ENCODE measurements at regions not wholly inside any gene's neighbourhood (a gene's known extent, or its start where the extent isn't known, plus 50 kb on each side); places are given as distances from the start of the nearest gene placed in this dataset.

- Histone ChIP-seq H3K4me2 (no peak overlapping the region), H3K4me1 (no peaks in the 10 kb centered on the region), H3K27ac (no peak overlapping the region), H3K9me3 (no peaks in the 10 kb centered on the region), H3K4me3 (no peak overlapping the region)
- ChIA-PET CTCF (no interaction called here), POLR2A (no interaction called here)
- ATAC-seq (no peak), DNase-seq (ENCODE audit: low read depth in 1 of 2, low spot score in 1 of 2) (no peak), FAIRE-seq (no peak)
- TF ChIP-seq EHMT2 (IDR thresholded peaks at IDR 0.05; ENCODE audit: low read depth) = no peak
- TF ChIP-seq RARB (CRISPR knock-in tag; IDR thresholded peaks at IDR 0.05) = no peak
- TF ChIP-seq HMGXB4 (CRISPR knock-in tag; IDR thresholded peaks at IDR 0.05; ENCODE audit: borderline replicate concordance) = no peak
- TF ChIP-seq HOXA7 (CRISPR knock-in tag; IDR thresholded peaks at IDR 0.05) = no peak
- TF ChIP-seq MAX (IDR thresholded peaks at IDR 0.05) = no peak
- no peak for TF ChIP-seq HOXB13 (CRISPR knock-in tag; IDR thresholded peaks at IDR 0.05; ENCODE audit: low read depth)
- TF ChIP-seq ELK1 (IDR thresholded peaks at IDR 0.05; ENCODE audit: low read depth, low read length) = no peak
- TF ChIP-seq E2F6 (IDR thresholded peaks at IDR 0.05; ENCODE audit: borderline replicate concordance, low read depth) = no peak
These were observed 338.3 kb upstream of the FSTL5 start for GRCh38 chr4:162502109-162502508.

GRCh38 chr4:162499478-162499877 is 335.7 kb upstream of the FSTL5 start:
- ChIA-PET POLR2A (no interaction called here), CTCF (no interaction called here)
- Histone ChIP-seq H3K4me3 (no peak overlapping the region), H3K4me1 (no peaks in the 10 kb centered on the region), H3K27ac (no peak overlapping the region), H3K4me2 (no peak overlapping the region), H3K9me3 (no peaks in the 10 kb centered on the region)
- TF ChIP-seq ZNF302 (CRISPR knock-in tag; IDR thresholded peaks at IDR 0.05) (no peak), FOSB (CRISPR knock-in tag; IDR thresholded peaks at IDR 0.05) (no peak), CTCF (IDR thresholded peaks at IDR 0.05) (peak; percentile 26; the same call in 2 of the 3 replicates), HEYL (CRISPR knock-in tag; IDR thresholded peaks at IDR 0.05) (no peak), PHF8 (IDR thresholded peaks at IDR 0.05; ENCODE audit: borderline replicate concordance, low read depth) (no peak), KDM1A (IDR thresholded peaks at IDR 0.05; ENCODE audit: low read depth) (no peak), MYC (IDR thresholded peaks at IDR 0.05; ENCODE audit: borderline replicate concordance, low read length) (no peak), RAD21 (conservative IDR thresholded peaks at IDR 0.05 in 1 of 2, IDR thresholded peaks at IDR 0.05 in 1 of 2) (peak in 1 of 2 experiments; percentile 26; a peak in 2 of 5 replicates), POLR2A (IDR thresholded peaks at IDR 0.05; ENCODE audit: low read length) (no peak), JUN (IDR thresholded peaks at IDR 0.05) (no peak), SREBF2 (IDR thresholded peaks at IDR 0.05) (no peak), REST (IDR thresholded peaks at IDR 0.05) (no peak), BHLHE40 (IDR thresholded peaks at IDR 0.05; ENCODE audit: low read depth, low read length) (no peak), RFX5 (IDR thresholded peaks at IDR 0.05) (no peak), NFE2L2 (conservative IDR thresholded peaks at IDR 0.05; ENCODE audit: low read length) (no peak), FOXS1 (CRISPR knock-in tag; IDR thresholded peaks at IDR 0.05) (no peak)
- WGBS (ENCODE audit: missing lambda C conversion rate) = 20% methylated on average over 1 of the region's 1 CpG
- DNase-seq (ENCODE audit: low read depth in 1 of 2, low spot score in 1 of 2) (no peak), ATAC-seq (peak in 1 of 2 experiments; percentile 65; a peak in 3 of 6 replicates), FAIRE-seq (no peak)
